Endothelial cell (in vitro differentiated cells): ENCODE measurements at regions not wholly inside any gene's neighbourhood (a gene's known extent, or its start where the extent isn't known, plus 50 kb on each side); places are given as distances from the start of the nearest gene placed in this dataset.

Experiments used
- DNase-seq: peaks from one replicate; pipeline ENCODE4 v3.0.0; 2021; ENCODE audit warnings: low spot score
- H3K27ac Mint-ChIP-seq: one replicate; pipeline ENCODE4 v1.8.0; 2021; ENCODE audit warnings: mixed read lengths, inconsistent platforms; ENCODE audit not compliant: unreplicated experiment
- H3K27me3 Mint-ChIP-seq: one replicate; pipeline ENCODE4 v1.8.0; 2021; ENCODE audit warnings: mild to moderate bottlenecking, moderate library complexity, mixed read lengths, inconsistent platforms; ENCODE audit not compliant: unreplicated experiment
- H3K36me3 Mint-ChIP-seq: one replicate; pipeline ENCODE4 v1.8.0; 2021; ENCODE audit warnings: mild to moderate bottlenecking, low read depth, mixed read lengths, inconsistent platforms; ENCODE audit not compliant: unreplicated experiment
- H3K4me1 Mint-ChIP-seq: one replicate; pipeline ENCODE4 v1.8.0; 2021; ENCODE audit warnings: mild to moderate bottlenecking, mixed read lengths, inconsistent platforms; ENCODE audit not compliant: unreplicated experiment
- H3K4me3 Mint-ChIP-seq: one replicate; pipeline ENCODE4 v1.8.0; 2021; ENCODE audit warnings: mild to moderate bottlenecking, mixed read lengths, inconsistent platforms; ENCODE audit not compliant: unreplicated experiment
- H3K9me3 Mint-ChIP-seq: one replicate; pipeline ENCODE4 v1.8.0; 2021; ENCODE audit warnings: mixed read lengths, inconsistent platforms; ENCODE audit not compliant: unreplicated experiment
- CTCF ChIP-seq: fragments of 200-600 bp; sonication (generic); IDR thresholded peaks from one replicate; pipeline ENCODE4 v1.5.0; 2021; ENCODE audit warnings: antibody characterized with exemption; ENCODE audit not compliant: unreplicated experiment

- Mint-ChIP-seq H3K36me3 (no peaks in the 10 kb centered on the region), H3K4me3 (no peak overlapping the region), H3K27ac (no peak overlapping the region), H3K9me3 (no peaks in the 10 kb centered on the region), H3K4me1 (no peaks in the 10 kb centered on the region), H3K27me3 (no peaks in the 10 kb centered on the region)
- no peak for TF ChIP-seq CTCF
- no peak for DNase-seq
Observed at GRCh38 chr2:220120041-220120440, 492.6 kb downstream of the SLC4A3 start.

GRCh38 chr2:220123751-220124150 lies 496.3 kb downstream of the SLC4A3 start:
- DNase-seq, result no peak
- Mint-ChIP-seq H3K4me3 (no peak overlapping the region), H3K36me3 (no peaks in the 10 kb centered on the region), H3K27ac (no peak overlapping the region), H3K27me3 (no peaks in the 10 kb centered on the region), H3K9me3 (no peaks in the 10 kb centered on the region), H3K4me1 (peaks cover 5% of the 10 kb centered on the region)
- no peak for TF ChIP-seq CTCF

GRCh38 chr2:220125551-220125950 lies 498.1 kb downstream of the SLC4A3 start:
- Mint-ChIP-seq H3K4me1 (peaks cover 5% of the 10 kb centered on the region), H3K9me3 (no peaks in the 10 kb centered on the region), H3K27ac (no peak overlapping the region), H3K4me3 (no peak overlapping the region), H3K36me3 (no peaks in the 10 kb centered on the region), H3K27me3 (no peaks in the 10 kb centered on the region)
- no peak for DNase-seq
- TF ChIP-seq CTCF, result no peak

DNA sequence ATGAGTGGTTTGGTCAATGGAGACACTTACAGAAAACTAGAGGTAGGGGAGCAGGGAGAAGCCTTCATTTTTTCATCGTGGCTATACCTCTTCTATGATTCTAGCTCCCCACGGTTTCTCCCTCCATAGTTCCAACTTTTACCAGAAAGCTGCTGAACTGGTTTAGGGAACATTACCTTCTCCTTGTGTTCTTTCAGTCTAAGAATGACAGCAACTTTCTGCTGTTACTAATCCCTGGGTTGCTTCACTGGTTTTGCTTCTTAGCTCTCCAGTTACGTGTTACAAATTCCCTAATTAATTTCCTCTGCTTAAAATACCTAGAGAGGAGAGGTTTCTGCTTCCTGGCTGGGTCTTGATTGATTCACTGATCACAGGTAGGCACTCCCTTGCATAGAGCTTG lies 499.9 kb downstream of the SLC4A3 start:
- no peak for TF ChIP-seq CTCF
- H3K27ac Mint-ChIP-seq, result no peak overlapping the region
- H3K4me1 Mint-ChIP-seq, result peaks cover 5% of the 10 kb centered on the region
- H3K9me3 Mint-ChIP-seq, result peaks cover 5% of the 10 kb centered on the region
- no peak for DNase-seq
- no peaks in the 10 kb centered on the region for H3K27me3 Mint-ChIP-seq
- no peak overlapping the region for H3K4me3 Mint-ChIP-seq
- peaks cover 4% of the 10 kb centered on the region for H3K36me3 Mint-ChIP-seq

DNA sequence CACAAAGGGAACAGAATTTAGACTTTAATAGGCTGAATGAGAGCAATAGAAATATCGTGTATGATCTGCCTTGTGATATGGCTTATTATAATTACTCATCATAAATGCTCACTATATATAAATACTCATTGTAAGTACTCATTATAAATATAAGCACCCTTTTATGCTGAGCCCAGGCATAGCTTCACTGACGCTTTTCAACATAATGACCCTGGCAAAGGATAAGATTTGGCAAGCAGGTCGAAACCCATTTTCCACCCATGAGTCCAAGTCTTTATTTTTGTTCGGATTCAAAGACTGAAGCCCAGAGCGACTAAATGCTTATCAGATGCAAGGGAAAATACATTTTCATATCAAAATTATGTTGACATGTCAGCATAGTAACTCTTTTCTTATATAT lies 500.4 kb downstream of the SLC4A3 start:
- Mint-ChIP-seq H3K27me3 (peaks cover 4% of the 10 kb centered on the region), H3K9me3 (peaks cover 5% of the 10 kb centered on the region), H3K36me3 (peaks cover 4% of the 10 kb centered on the region), H3K27ac (no peak overlapping the region), H3K4me1 (peaks cover 5% of the 10 kb centered on the region), H3K4me3 (no peak overlapping the region)
- no peak for DNase-seq
- TF ChIP-seq CTCF, result no peak
